ENCODE measurements at regions not wholly inside any gene's neighbourhood (a gene's known extent, or its start where the extent isn't known, plus 50 kb on each side); places are given as distances from the start of the nearest gene placed in this dataset.

DNA sequence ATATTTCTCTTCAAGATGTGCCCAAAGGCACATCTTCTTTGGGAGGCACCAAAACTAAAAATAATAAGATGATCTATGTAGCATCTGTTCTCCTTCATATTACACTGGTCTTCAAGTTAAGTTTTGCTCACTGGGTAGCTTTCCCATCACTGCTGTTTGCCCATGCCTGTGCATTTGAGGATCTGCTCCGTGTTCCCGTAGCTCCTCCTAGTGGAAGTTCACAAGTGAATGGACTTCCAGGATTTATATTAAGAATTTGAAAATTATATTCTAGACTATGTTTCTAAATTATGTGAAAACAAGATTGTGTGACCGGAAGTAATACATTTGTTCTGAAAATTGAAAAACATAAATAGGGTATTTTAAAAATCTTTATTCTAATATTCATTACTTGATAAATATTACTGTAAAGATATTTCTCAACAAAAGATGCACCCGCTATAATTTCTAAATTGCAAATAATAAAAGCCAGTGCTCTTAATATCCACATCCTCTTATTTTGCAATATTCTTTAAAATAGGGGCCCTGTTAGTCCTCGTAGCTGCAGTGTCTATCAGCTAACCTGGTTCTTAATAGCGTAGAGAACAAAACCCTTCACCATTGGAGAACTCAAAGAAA is 147.7 kb downstream of the RBM46 start:
- TF ChIP-seq POLR2A (IDR thresholded peaks at IDR 0.05) (no peak), CTCF (IDR thresholded peaks at IDR 0.05) (peak in 2 of 6 experiments; percentile 7 to 25)

All from esophagus squamous epithelium (tissue), 4 donors.